Mucosa of descending colon (tissue), 3 donors: ENCODE measurements at regions not wholly inside any gene's neighbourhood (a gene's known extent, or its start where the extent isn't known, plus 50 kb on each side); places are given as distances from the start of the nearest gene placed in this dataset.

Source experiments
- ATAC-seq: fragments of 200-7000 bp; cut with Tn5 transposase; one replicate; pipeline ENCODE4 v1.9.1; 2020; ENCODE audit warnings: mild to moderate bottlenecking, moderate library complexity
- DNase-seq, 3 donors: peaks; one replicate each; pipeline ENCODE4 v3.0.0-alpha.2; 2020
- H3K36me3 ChIP-seq: fragments of 200-600 bp; one replicate; pipeline ENCODE4 v1.8.0; 2021; ENCODE audit warnings: low read depth, mild to moderate bottlenecking
- H3K4me1 ChIP-seq: fragments of 200-600 bp; one replicate; pipeline ENCODE4 v1.8.0; 2021; ENCODE audit warnings: low read depth, mild to moderate bottlenecking
- H3K4me3 ChIP-seq: fragments of 200-600 bp; one replicate; pipeline ENCODE4 v1.8.0; 2021; ENCODE audit warnings: mild to moderate bottlenecking
- H3K9me3 ChIP-seq: fragments of 200-600 bp; one replicate; pipeline ENCODE4 v1.8.0; 2021; ENCODE audit warnings: mild to moderate bottlenecking
- intact Hi-C, 2 donors: fragments of 100-400 bp; cut with DNase I in 1 of 2; cut with micrococcal nuclease in 1 of 2; formaldehyde crosslinking; loops; one replicate each; pipeline versions ENCODE4 v1.11.0 to v1.11.1; 2022; cut with DNase I, micrococcal nuclease
- TF ChIP-seq, protein P1 (sequence below): fragments of 200-600 bp; IDR thresholded peaks from one replicate; pipeline ENCODE4 v1.8.0; 2022; ENCODE audit warnings: antibody characterized with exemption, mild to moderate bottlenecking
- donor health status: DM: no; HTN: no; CAD: no; lungs with moderate emphysema.
- donor health status: DM: no; HTN: no; CAD: no.
- donor health status: DM: no; HTN: yes; CAD: no.

DNA sequence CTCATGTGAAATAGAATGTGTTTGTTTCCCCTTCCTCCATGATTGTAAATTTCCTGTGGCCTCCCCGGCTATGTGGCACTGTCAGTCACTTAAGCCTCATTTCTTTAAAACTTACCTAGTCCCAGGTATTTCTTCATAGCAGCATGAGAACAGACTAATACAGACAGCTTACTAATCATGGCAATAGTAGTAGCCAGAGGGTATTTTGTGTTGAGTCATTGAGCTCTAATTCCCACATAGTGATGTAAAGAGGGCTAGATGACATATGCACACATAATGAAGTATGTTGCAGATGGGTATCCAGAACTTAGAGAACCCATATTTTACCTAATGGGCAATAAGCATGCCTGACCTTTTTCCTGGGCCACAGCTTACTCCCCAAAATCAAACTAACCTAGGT, 1197.2 kb downstream of the PCDH7 start:
- Histone ChIP-seq H3K4me3 (no peak overlapping the region), H3K36me3 (no peaks in the 10 kb centered on the region), H3K4me1 (no peaks in the 10 kb centered on the region), H3K9me3 (peaks cover 8% of the 10 kb centered on the region)
- intact Hi-C loops = no loop called here
- ATAC-seq (no peak), DNase-seq (no peak)
- TF ChIP-seq, protein P1, sequence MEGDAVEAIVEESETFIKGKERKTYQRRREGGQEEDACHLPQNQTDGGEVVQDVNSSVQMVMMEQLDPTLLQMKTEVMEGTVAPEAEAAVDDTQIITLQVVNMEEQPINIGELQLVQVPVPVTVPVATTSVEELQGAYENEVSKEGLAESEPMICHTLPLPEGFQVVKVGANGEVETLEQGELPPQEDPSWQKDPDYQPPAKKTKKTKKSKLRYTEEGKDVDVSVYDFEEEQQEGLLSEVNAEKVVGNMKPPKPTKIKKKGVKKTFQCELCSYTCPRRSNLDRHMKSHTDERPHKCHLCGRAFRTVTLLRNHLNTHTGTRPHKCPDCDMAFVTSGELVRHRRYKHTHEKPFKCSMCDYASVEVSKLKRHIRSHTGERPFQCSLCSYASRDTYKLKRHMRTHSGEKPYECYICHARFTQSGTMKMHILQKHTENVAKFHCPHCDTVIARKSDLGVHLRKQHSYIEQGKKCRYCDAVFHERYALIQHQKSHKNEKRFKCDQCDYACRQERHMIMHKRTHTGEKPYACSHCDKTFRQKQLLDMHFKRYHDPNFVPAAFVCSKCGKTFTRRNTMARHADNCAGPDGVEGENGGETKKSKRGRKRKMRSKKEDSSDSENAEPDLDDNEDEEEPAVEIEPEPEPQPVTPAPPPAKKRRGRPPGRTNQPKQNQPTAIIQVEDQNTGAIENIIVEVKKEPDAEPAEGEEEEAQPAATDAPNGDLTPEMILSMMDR = no peak

DNA sequence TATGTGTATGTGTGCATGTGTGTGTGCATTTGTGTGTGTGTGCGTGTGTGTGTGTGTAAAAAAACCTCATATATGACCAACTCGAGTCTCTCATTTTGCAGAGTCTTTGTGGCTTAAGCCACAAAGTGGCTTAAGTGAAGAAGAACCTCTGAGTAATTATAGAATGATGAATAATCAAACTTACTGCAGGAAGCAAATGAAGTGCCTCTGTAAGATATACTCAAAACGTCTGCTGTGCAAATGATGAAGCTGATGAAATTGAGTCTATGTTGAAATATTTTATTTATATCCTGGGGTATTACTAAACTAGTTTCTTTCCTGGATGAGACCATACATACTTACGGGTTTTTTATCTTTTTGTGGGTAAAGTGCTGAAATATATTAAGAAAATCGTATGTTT, 1198.7 kb downstream of the PCDH7 start:
- Histone ChIP-seq H3K4me1 (no peaks in the 10 kb centered on the region), H3K9me3 (peaks cover 8% of the 10 kb centered on the region), H3K4me3 (no peak overlapping the region), H3K36me3 (no peaks in the 10 kb centered on the region)
- ATAC-seq (no peak), DNase-seq (no peak)
- TF ChIP-seq, protein P1 = no peak
- intact Hi-C loops = no loop called here

DNA sequence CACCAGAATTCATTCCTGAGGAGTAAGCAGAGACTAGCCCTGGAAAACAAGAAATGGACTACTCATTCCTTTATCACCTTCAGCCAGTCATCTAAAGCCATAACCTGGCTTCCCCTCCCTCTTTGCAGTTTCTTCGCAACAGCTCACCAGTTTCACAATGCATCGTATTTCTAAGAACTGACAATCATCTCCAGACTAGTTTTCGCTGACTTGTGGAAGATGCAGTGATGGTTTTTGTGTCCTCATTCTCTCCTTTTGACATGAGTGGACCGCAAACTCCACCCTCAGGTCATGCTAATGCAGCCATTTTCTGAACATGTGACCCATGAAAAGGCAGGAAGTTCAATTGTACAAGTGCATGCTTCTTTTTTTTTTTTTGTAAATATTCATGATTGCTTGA, 1203.5 kb downstream of the PCDH7 start:
- H3K9me3 ChIP-seq = no peaks in the 10 kb centered on the region
- H3K4me3 ChIP-seq = no peak overlapping the region
- TF ChIP-seq, protein P1 = no peak
- H3K36me3 ChIP-seq = no peaks in the 10 kb centered on the region
- DNase-seq = no peak
- no peaks in the 10 kb centered on the region for H3K4me1 ChIP-seq
- intact Hi-C loops = no loop called here
- ATAC-seq = no peak

DNA sequence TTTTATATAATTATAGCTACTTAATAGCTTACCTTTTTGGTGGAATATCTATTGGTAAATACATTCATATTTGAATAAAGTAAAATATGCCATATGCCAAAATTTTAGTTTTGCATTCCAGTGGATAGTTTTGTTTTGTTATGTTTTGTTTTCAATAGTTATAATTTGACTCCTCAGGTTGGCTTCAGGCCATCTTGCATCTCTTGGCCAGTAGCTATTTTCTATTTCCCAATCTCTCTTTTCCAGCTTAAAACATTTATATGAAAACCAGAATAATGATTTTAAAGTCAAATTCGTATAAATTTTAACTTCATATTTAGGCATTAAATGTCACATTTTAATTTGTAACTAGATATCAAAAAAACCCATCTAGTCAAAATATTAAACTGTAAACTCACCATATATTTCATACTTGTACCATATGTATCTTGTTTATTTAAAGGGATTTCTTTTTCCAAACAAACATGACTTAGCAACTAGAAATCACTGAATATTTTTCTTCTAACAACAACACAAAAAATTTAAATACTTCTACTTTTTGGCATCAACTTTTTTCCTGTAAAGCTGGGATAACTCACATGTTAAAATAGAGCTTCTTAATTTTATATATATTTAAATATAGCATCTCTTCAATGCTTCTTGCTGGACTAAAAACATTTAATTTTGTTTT, 1209.6 kb downstream of the PCDH7 start:
- intact Hi-C loops = no loop called here
- no peak for DNase-seq
- Histone ChIP-seq H3K4me1 (no peaks in the 10 kb centered on the region), H3K9me3 (no peaks in the 10 kb centered on the region), H3K36me3 (no peaks in the 10 kb centered on the region), H3K4me3 (no peak overlapping the region)
- ATAC-seq = no peak
- TF ChIP-seq, protein P1 = no peak

DNA sequence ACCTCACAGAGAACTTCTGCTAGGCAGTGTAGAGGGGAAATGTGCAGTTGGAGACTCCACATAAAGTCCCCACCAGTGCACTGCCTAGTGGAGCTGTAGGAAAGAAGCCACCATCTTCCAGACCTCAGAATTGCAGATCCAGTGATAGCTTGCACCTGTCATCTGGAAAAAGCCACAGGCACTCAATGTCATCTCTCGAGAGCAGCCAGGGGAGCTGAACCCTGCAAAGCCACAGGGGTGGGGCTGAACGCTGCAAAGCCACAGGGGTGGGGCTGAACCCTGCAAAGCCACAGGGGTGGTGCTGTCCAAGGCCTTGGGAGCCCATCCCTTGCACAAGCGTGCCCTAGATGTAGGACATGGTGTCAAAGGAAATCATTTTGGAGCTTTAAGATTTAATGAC, 1226.3 kb downstream of the PCDH7 start:
- H3K9me3 ChIP-seq = no peaks in the 10 kb centered on the region
- DNase-seq = no peak
- no peaks in the 10 kb centered on the region for H3K4me1 ChIP-seq
- no peak overlapping the region for H3K4me3 ChIP-seq
- TF ChIP-seq, protein P1 = no peak
- H3K36me3 ChIP-seq = no peaks in the 10 kb centered on the region
- ATAC-seq = no peak
- intact Hi-C loops = no loop called here

DNA sequence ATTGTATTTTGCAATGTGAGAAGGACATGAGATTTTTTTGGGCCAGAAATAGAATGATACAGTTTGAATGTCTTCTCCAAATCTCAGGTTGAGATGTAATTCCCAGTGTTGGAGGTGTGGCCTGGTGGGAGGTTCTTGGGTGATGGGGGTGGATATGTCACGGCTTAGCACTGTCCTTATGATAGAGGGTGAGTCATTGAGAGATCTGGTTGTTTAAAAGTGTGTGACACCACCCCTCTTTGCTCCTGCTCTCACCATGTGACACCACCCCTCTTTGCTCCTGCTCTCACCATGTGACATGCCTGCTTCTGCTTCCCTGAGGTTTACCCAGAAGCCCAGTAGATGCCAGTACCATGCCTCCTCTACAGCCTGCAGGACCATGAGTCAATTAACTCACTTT, 1226.9 kb downstream of the PCDH7 start:
- TF ChIP-seq, protein P1 = no peak
- no peak for ATAC-seq
- DNase-seq = no peak
- Histone ChIP-seq H3K4me1 (no peaks in the 10 kb centered on the region), H3K36me3 (no peaks in the 10 kb centered on the region), H3K9me3 (no peaks in the 10 kb centered on the region), H3K4me3 (no peak overlapping the region)
- intact Hi-C loops = no loop called here
